VCaP (cell line): ENCODE measurements at regions not wholly inside any gene's neighbourhood (a gene's known extent, or its start where the extent isn't known, plus 50 kb on each side); places are given as distances from the start of the nearest gene placed in this dataset.

Experiments used
- H3K27ac ChIP-seq: fragments of 450-650 bp; 2 replicates; pipeline ENCODE4 v1.5.1; 2017
- TF ChIP-seq, protein P1 (sequence below): fragments of 450-650 bp; conservative IDR thresholded peaks from 2 replicates; pipeline ENCODE4 v1.5.1; 2017; ENCODE audit warnings: mild to moderate bottlenecking, moderate library complexity

DNA sequence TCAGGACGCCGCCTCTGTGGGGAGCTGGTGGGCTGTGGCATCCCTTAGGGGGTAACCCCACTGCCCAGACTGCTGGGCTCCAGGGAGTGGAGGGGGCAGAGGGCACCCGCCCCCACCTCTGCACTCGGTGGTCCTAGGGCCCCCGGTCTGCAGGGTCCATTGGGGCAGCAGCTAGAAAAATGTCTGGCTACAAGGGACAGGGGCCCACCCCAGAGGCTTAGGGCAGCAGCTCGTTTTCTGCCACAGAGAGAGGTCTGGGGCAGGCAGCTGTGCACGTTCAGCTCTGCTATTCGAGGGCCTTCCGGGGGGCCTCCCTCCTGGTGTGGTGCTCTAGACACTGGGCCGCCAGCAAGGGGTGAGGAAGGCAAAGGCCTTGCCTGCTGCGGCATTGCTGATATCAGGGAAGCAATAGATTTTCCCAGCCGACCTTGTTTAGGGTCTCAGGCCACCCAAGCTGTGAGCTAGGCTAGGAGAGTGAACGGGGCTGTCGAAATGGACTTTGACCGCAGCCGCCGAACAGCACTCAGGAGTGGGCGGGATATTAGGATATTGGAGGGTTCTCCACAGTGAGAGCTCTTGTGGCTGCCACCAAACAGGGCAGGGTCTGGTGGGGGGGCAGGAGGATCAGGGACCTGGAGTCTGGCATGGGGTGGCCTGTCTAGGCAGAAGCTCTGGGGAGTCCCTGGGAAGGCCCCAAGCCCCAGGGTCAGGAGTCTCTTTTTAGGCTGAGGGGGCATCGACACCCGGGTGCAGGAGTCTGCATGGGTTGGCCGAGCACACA lies 61.4 kb upstream of the KLF13 start:
- TF ChIP-seq, protein P1, sequence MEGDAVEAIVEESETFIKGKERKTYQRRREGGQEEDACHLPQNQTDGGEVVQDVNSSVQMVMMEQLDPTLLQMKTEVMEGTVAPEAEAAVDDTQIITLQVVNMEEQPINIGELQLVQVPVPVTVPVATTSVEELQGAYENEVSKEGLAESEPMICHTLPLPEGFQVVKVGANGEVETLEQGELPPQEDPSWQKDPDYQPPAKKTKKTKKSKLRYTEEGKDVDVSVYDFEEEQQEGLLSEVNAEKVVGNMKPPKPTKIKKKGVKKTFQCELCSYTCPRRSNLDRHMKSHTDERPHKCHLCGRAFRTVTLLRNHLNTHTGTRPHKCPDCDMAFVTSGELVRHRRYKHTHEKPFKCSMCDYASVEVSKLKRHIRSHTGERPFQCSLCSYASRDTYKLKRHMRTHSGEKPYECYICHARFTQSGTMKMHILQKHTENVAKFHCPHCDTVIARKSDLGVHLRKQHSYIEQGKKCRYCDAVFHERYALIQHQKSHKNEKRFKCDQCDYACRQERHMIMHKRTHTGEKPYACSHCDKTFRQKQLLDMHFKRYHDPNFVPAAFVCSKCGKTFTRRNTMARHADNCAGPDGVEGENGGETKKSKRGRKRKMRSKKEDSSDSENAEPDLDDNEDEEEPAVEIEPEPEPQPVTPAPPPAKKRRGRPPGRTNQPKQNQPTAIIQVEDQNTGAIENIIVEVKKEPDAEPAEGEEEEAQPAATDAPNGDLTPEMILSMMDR, result no peak

GRCh38 chr15:31265871-31266711 lies 60.5 kb upstream of the KLF13 start:
- TF ChIP-seq, protein P1, result no peak
- peak overlapping the region; percentile 88; the same call in 1 of the 2 replicates for H3K27ac ChIP-seq

More for the DNA sequence above, 61.4 kb upstream of the KLF13 start:
- H3K27ac ChIP-seq, result peak overlapping the region; percentile 88

GRCh38 chr15:31266712-31267111 lies 59.9 kb upstream of the KLF13 start:
- no peak overlapping the region for H3K27ac ChIP-seq
- TF ChIP-seq, protein P1, result no peak

GRCh38 chr15:31267161-31268107 lies 59.2 kb upstream of the KLF13 start:
- TF ChIP-seq, protein P1, result no peak
- no peak overlapping the region for H3K27ac ChIP-seq

- no peak overlapping the region for H3K27ac ChIP-seq
These were observed 58.5 kb upstream of the KLF13 start for GRCh38 chr15:31268108-31268501.

DNA sequence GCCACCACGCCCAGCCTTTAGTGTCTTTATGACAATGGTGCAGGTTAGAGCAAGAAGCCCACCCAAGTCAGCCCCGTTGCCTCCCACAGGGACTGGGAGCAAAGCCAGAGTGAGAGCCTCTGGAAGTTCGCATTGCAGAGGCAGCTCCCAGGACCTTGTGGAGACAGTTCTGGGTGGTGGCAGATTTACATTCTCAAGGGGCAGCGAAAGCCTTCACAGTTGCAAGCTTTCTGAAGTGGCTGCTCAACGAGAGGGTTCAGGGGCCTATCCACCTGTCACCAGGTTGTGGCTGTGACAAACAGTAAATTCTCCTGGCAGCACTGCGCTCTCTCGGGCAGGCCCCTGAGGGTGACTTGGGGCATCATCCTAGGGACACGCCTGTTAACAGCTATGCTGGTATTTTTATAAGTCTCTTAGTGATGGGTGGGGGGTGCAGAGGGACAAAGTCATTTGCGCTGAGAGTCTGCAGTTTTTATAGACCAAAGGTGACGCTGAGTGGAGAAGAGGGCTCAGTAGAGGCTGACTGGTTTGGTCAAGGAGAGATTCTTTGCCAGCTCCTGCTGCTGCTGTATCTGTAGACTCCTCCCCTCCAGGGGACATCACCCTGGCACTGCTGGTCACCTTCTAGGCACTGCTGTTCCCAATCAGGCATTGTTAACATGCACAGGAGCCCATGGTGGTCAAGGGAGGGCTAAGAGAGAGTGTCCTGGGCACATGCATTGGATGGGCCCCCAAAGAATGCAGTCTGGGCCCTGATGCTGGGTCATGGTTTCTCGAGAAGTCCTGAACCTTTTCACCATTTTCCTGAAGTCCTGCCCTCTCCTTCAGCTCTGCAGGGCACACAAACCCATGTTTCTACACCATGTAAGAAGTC lies 57.5 kb upstream of the KLF13 start:
- TF ChIP-seq, protein P1, result no peak
- H3K27ac ChIP-seq, result no peak overlapping the region

More at GRCh38 chr15:31268108-31268501, 58.5 kb upstream of the KLF13 start:
- TF ChIP-seq, protein P1, result no peak
